Neuronal stem cell (in vitro differentiated cells): ENCODE measurements at regions not wholly inside any gene's neighbourhood (a gene's known extent, or its start where the extent isn't known, plus 50 kb on each side); places are given as distances from the start of the nearest gene placed in this dataset.

ENCODE experiments used
- DNase-seq: peaks from one replicate; pipeline ENCODE4 v3.0.0-alpha.2; 2013; ENCODE audit warnings: low spot score
- H2AFZ ChIP-seq: one replicate; pipeline ENCODE4 v1.6.1; 2013; ENCODE audit warnings: mild to moderate bottlenecking, low read length, inconsistent platforms
- H2AK5ac ChIP-seq: 2 replicates; pipeline ENCODE4 v1.6.1; 2013; ENCODE audit warnings: low read depth, mild to moderate bottlenecking, inconsistent platforms, low read length, moderate library complexity, mixed read lengths
- H2BK120ac ChIP-seq: 2 replicates; pipeline ENCODE4 v1.6.1; 2013; ENCODE audit warnings: low read depth, mild to moderate bottlenecking, inconsistent platforms, low read length, moderate library complexity, mixed read lengths
- H2BK12ac ChIP-seq: one replicate; pipeline ENCODE4 v1.6.1; 2013; ENCODE audit warnings: low read length, inconsistent platforms
- H2BK15ac ChIP-seq: 2 replicates; pipeline ENCODE4 v1.6.1; 2013; ENCODE audit warnings: mild to moderate bottlenecking, low read length, inconsistent platforms, mixed read lengths
- H2BK5ac ChIP-seq: one replicate; pipeline ENCODE4 v1.6.1; 2013; ENCODE audit warnings: inconsistent platforms, mild to moderate bottlenecking, low read length, moderate library complexity
- H3K14ac ChIP-seq: one replicate; pipeline ENCODE4 v1.6.1; 2013; ENCODE audit warnings: low read length, inconsistent platforms
- H3K18ac ChIP-seq: 2 replicates; pipeline ENCODE4 v1.6.1; 2013; ENCODE audit warnings: low read length, inconsistent platforms
- H3K23ac ChIP-seq: 2 replicates; pipeline ENCODE4 v1.6.1; 2013; ENCODE audit warnings: low read depth, mild to moderate bottlenecking, mixed read lengths, low read length, inconsistent platforms; ENCODE audit not compliant: poor library complexity
- H3K27ac ChIP-seq: replicated peaks from 3 replicates; pipeline ENCODE4 v1.5.1; 2013; ENCODE audit warnings: low read length, inconsistent platforms
- H3K27me3 ChIP-seq, 3 experiments: 2 replicates each; pipeline ENCODE4 v1.6.1; 2013; ENCODE audit warnings: low read length in 3 of 3, mild to moderate bottlenecking in 2 of 3, inconsistent platforms in 1 of 3, low read depth in 1 of 3, mixed read lengths in 1 of 3, moderate library complexity in 1 of 3; ENCODE audit not compliant: control insufficient read depth in 3 of 3, insufficient read depth in 3 of 3
- H3K36me3 ChIP-seq, 2 donors: replicated peaks in 1 of 2; 2 replicates each; pipeline ENCODE4 v1.6.1; 2013; ENCODE audit warnings: low read length in 2 of 2; ENCODE audit not compliant: control insufficient read depth in 2 of 2, insufficient read depth in 2 of 2
- H3K4ac ChIP-seq: 2 replicates; pipeline ENCODE4 v1.6.1; 2013; ENCODE audit warnings: inconsistent platforms, mild to moderate bottlenecking, low read length, moderate library complexity
- H3K4me1 ChIP-seq, 2 donors: 1 replicate in 1 of 2; 2 replicates in 1 of 2; pipeline ENCODE4 v1.6.1; 2013; ENCODE audit warnings: low read length in 2 of 2, low read depth in 1 of 2; ENCODE audit not compliant: control insufficient read depth in 2 of 2, insufficient read depth in 1 of 2
- H3K4me2 ChIP-seq: one replicate; pipeline ENCODE4 v1.6.1; 2013; ENCODE audit warnings: mild to moderate bottlenecking, low read length, inconsistent platforms; ENCODE audit not compliant: insufficient read depth, poor library complexity, severe bottlenecking
- H3K4me3 ChIP-seq, 2 donors: 2 replicates each; pipeline ENCODE4 v1.5.1; 2013; ENCODE audit warnings: low read length in 2 of 2, mild to moderate bottlenecking in 2 of 2, inconsistent platforms in 1 of 2, moderate library complexity in 1 of 2
- H3K79me1 ChIP-seq: one replicate; pipeline ENCODE4 v1.6.1; 2013; ENCODE audit warnings: low read depth, mild to moderate bottlenecking, inconsistent platforms, low read length, moderate library complexity
- H3K9ac ChIP-seq: one replicate; pipeline ENCODE4 v1.6.1; 2013; ENCODE audit warnings: mild to moderate bottlenecking, low read depth, low read length, inconsistent platforms; ENCODE audit not compliant: poor library complexity
- H3K9me3 ChIP-seq, 2 donors: replicated peaks in 1 of 2; 2 replicates each; pipeline versions ENCODE3 to v1.6.1; 2013; ENCODE audit warnings: low read length in 2 of 2, mild to moderate bottlenecking in 2 of 2, inconsistent platforms in 1 of 2, low read depth in 1 of 2, mixed read lengths in 1 of 2, moderate library complexity in 1 of 2; ENCODE audit not compliant: control insufficient read depth in 2 of 2, insufficient read depth in 1 of 2
- H4K8ac ChIP-seq: one replicate; pipeline ENCODE4 v1.6.1; 2013; ENCODE audit warnings: low read depth, mild to moderate bottlenecking, inconsistent platforms, low read length, moderate library complexity
- H4K91ac ChIP-seq: one replicate; pipeline ENCODE4 v1.6.1; 2013; ENCODE audit warnings: low read length, low read depth, mild to moderate bottlenecking, inconsistent platforms; ENCODE audit not compliant: poor library complexity
- WGBS, 2 donors: extraction: QIAGEN DNeasy Blood & Tissue Kit; methylation state at CpG; one replicate each; pipeline ENCODE4 v1.1.7; 2013; ENCODE audit warnings: missing lambda C conversion rate in 2 of 2, mixed read lengths in 1 of 2; ENCODE audit not compliant: insufficient read length in 2 of 2, insufficient replicate concordance in 1 of 2; ENCODE audit errors: extremely low coverage in 2 of 2; 5-methylcytosine and 5-hydroxymethylcytosine counted together

- Histone ChIP-seq H2BK120ac (no peak overlapping the region), H2AFZ (no peak overlapping the region), H4K91ac (no peak overlapping the region), H3K27ac (no peak overlapping the region), H3K23ac (no peak overlapping the region), H3K4me3 (no peak overlapping the region), H3K18ac (no peak overlapping the region), H2BK5ac (no peak overlapping the region), H3K9me3 (peaks cover 0 to 1% of the 10 kb centered on the region in 2 donors), H3K4ac (no peak overlapping the region), H3K79me1 (no peaks in the 10 kb centered on the region), H3K4me2 (no peak overlapping the region), H2AK5ac (no peak overlapping the region), H3K14ac (no peak overlapping the region), H3K27me3 (peaks cover 0 to 2% (median 0%) of the 10 kb centered on the region in 3 experiments), H2BK15ac (no peak overlapping the region), H4K8ac (no peak overlapping the region), H2BK12ac (no peak overlapping the region), H3K4me1 (peaks cover 0 to 6% of the 10 kb centered on the region in 2 donors), H3K9ac (no peak overlapping the region), H3K36me3 (no peaks in the 10 kb centered on the region)
- DNase-seq, result peak; percentile 11
- WGBS, 2 donors, result no CpG with 5 or more reads among the region's 8 CpGs
Observed at GRCh38 chr1:116273042-116273783, 99.8 kb upstream of the ATP1A1 start.

- Histone ChIP-seq H3K9me3 (peaks cover 0 to 1% of the 10 kb centered on the region in 2 donors), H3K27ac (no peak overlapping the region), H3K4me2 (no peak overlapping the region), H3K18ac (no peak overlapping the region), H3K27me3 (peaks cover 0 to 2% (median 0%) of the 10 kb centered on the region in 3 experiments), H3K4me1 (peaks cover 0 to 6% of the 10 kb centered on the region in 2 donors), H3K36me3 (no peaks in the 10 kb centered on the region), H2BK5ac (no peak overlapping the region), H4K8ac (no peak overlapping the region), H2BK12ac (peak overlapping the region; percentile 30), H2AK5ac (peak overlapping the region; percentile 14), H3K4ac (no peak overlapping the region), H3K79me1 (no peaks in the 10 kb centered on the region), H4K91ac (peak overlapping the region; percentile 60), H3K14ac (peak overlapping the region; percentile 67), H2AFZ (no peak overlapping the region), H3K9ac (no peak overlapping the region), H3K23ac (no peak overlapping the region), H2BK120ac (no peak overlapping the region), H2BK15ac (no peak overlapping the region), H3K4me3 (no peak overlapping the region)
- no CpG with 5 or more reads among the region's 7 CpGs for WGBS, 2 donors
- no peak for DNase-seq
Observed at GRCh38 chr1:116276532-116276931, 96.5 kb upstream of the ATP1A1 start.

GRCh38 chr1:116277840-116278540, 95.1 kb upstream of the ATP1A1 start:
- no peak overlapping the region for H2BK120ac ChIP-seq
- H3K23ac ChIP-seq, result no peak overlapping the region
- no peak overlapping the region for H2AK5ac ChIP-seq
- H3K4me3 ChIP-seq, result no peak overlapping the region
- H4K91ac ChIP-seq, result no peak overlapping the region
- peaks cover 0 to 1% of the 10 kb centered on the region in 2 donors for H3K9me3 ChIP-seq
- no peak overlapping the region for H3K18ac ChIP-seq
- no peak overlapping the region for H2AFZ ChIP-seq
- H3K27ac ChIP-seq, result no peak overlapping the region
- no peak overlapping the region for H3K14ac ChIP-seq
- H3K36me3 ChIP-seq, result no peaks in the 10 kb centered on the region
- no CpG with 5 or more reads among the region's 6 CpGs for WGBS, 2 donors
- no peak overlapping the region for H3K4me2 ChIP-seq
- no peak overlapping the region for H3K4ac ChIP-seq
- peaks cover 0 to 6% of the 10 kb centered on the region in 2 donors for H3K4me1 ChIP-seq
- H2BK5ac ChIP-seq, result no peak overlapping the region
- H3K9ac ChIP-seq, result no peak overlapping the region
- no peak overlapping the region for H2BK15ac ChIP-seq
- DNase-seq, result no peak
- no peak overlapping the region for H4K8ac ChIP-seq
- peaks cover 0 to 2% (median 0%) of the 10 kb centered on the region in 3 experiments for H3K27me3 ChIP-seq
- H3K79me1 ChIP-seq, result no peaks in the 10 kb centered on the region
- H2BK12ac ChIP-seq, result no peak overlapping the region

- Histone ChIP-seq H3K27ac (no peak overlapping the region), H4K8ac (no peak overlapping the region), H2AK5ac (no peak overlapping the region), H3K27me3 (peaks cover 0 to 2% (median 0%) of the 10 kb centered on the region in 3 experiments), H3K4me1 (peaks cover 0 to 6% of the 10 kb centered on the region in 2 donors), H3K14ac (no peak overlapping the region), H2BK12ac (no peak overlapping the region), H3K79me1 (no peaks in the 10 kb centered on the region), H3K4ac (no peak overlapping the region), H3K36me3 (no peaks in the 10 kb centered on the region), H2BK120ac (no peak overlapping the region), H2BK5ac (no peak overlapping the region), H4K91ac (no peak overlapping the region), H3K23ac (no peak overlapping the region), H2AFZ (no peak overlapping the region), H3K9me3 (peaks cover 0 to 1% of the 10 kb centered on the region in 2 donors), H3K18ac (no peak overlapping the region), H3K9ac (no peak overlapping the region), H3K4me2 (no peak overlapping the region), H2BK15ac (no peak overlapping the region), H3K4me3 (no peak overlapping the region)
- no peak for DNase-seq
- no CpG with 5 or more reads among the region's 6 CpGs for WGBS, 2 donors
Observed at GRCh38 chr1:116278541-116278866, 94.5 kb upstream of the ATP1A1 start.
